GM20000 (cell line): ENCODE measurements at regions not wholly inside any gene's neighbourhood (a gene's known extent, or its start where the extent isn't known, plus 50 kb on each side); places are given as distances from the start of the nearest gene placed in this dataset.

Experiments
- DNase-seq: peaks from one replicate; pipeline ENCODE4 v3.0.0; 2012; ENCODE audit warnings: low spot score
- TF ChIP-seq, protein P1 (sequence below): IDR thresholded peaks from 2 replicates; pipeline ENCODE4 v1.5.1; 2012; ENCODE audit warnings: mild to moderate bottlenecking, control low read depth; ENCODE audit errors: extremely low read depth, missing control alignments

DNA sequence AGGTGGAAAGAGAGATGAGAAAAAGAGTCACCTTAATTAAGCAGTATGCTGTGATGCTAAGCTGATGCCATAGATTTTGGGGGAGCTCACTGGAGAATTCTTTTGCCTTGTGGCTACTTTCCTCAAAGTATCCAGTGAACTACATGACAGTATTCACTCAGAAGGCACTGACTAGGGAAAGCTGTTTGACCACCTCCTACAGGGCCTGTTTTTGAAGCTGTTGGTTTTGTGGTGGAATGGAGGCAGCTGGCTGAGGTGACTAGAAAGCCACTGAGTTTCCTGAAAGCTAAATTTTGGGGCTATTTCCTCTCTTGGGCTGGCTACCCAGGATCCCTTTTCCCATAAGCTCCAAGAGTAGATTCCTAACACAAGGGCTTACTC is 124.8 kb upstream of the EOLA2 start:
- DNase-seq = no peak
- TF ChIP-seq, protein P1, sequence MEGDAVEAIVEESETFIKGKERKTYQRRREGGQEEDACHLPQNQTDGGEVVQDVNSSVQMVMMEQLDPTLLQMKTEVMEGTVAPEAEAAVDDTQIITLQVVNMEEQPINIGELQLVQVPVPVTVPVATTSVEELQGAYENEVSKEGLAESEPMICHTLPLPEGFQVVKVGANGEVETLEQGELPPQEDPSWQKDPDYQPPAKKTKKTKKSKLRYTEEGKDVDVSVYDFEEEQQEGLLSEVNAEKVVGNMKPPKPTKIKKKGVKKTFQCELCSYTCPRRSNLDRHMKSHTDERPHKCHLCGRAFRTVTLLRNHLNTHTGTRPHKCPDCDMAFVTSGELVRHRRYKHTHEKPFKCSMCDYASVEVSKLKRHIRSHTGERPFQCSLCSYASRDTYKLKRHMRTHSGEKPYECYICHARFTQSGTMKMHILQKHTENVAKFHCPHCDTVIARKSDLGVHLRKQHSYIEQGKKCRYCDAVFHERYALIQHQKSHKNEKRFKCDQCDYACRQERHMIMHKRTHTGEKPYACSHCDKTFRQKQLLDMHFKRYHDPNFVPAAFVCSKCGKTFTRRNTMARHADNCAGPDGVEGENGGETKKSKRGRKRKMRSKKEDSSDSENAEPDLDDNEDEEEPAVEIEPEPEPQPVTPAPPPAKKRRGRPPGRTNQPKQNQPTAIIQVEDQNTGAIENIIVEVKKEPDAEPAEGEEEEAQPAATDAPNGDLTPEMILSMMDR = no peak

DNA sequence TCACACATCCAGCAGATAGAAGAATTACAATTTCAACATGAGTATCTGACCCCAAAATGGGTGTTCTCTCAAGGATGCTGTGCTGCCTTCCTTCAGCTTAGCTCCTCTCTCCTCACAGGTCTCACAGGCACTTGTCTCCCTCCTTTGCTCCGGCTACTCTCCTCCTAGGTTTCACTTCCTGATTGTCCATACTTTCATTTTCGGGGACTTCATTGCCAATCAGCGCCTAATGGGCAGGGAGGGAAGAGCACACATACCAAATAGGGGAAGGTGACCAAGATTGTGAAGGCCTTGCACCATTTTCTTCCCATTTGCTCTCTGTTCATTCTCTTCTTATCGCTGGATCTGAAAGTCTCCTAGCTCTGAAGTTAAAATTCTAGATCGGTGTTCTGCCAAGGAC is 125.4 kb upstream of the EOLA2 start:
- TF ChIP-seq, protein P1 = no peak
- DNase-seq = no peak

DNA sequence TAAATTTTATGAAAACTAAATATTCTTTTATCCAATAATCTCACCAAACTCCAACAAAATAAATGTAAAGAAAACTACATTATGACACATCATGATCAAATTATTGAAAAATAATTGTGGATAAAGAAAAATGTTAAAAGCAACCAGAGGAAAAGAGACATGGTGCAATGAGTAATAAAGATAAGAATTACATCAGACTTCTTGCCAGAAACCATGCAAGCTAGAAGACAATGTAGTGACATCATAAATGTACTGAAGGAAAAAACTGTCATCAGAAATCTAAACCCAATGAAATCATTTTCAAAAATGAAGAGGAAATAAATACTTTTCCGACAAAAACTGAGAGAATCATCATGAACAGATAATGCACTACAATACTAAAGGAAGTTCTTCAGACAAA is 135.9 kb upstream of the EOLA2 start:
- DNase-seq = no peak
- TF ChIP-seq, protein P1 = no peak

DNA sequence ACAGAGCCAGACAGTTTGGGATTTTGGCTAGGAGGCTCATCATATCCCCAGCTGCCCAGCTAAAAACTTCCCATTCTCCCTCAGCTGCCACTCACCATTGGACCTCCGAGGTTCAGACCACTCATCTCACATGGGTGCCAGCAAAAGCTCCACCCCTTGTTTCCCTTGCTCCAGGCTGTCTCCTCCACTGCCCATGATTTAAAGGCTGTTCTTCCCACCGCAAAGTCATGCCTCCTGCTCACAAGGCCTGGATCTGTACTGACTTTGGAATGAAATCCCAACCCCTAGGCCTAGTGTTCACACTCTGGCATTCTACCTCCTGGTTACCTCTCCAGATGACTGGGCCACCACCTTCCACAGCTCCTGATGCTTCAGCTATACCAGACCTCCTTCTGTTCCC is 142.2 kb upstream of the EOLA2 start:
- DNase-seq = no peak
- TF ChIP-seq, protein P1 = no peak

DNA sequence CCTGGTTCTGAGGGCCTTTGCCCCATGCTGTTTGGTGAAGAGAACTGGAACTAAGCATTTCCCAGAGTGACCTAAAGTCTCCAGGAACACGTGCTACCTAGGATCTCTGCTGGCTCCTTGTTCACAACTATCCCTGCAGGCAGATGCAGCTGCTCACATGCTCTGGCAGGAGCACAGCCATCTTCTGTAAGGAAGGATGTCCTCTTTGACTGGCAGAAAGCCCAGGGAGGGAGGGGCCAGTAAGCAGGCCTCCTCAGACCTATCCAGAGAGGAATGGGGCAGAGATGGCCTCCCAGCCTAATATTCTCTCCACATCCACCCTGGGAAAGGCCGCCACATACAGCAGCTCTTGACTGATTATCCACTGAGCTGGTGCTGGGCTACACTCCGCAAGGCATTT is 142.8 kb upstream of the EOLA2 start:
- TF ChIP-seq, protein P1 = no peak
- no peak for DNase-seq

DNA sequence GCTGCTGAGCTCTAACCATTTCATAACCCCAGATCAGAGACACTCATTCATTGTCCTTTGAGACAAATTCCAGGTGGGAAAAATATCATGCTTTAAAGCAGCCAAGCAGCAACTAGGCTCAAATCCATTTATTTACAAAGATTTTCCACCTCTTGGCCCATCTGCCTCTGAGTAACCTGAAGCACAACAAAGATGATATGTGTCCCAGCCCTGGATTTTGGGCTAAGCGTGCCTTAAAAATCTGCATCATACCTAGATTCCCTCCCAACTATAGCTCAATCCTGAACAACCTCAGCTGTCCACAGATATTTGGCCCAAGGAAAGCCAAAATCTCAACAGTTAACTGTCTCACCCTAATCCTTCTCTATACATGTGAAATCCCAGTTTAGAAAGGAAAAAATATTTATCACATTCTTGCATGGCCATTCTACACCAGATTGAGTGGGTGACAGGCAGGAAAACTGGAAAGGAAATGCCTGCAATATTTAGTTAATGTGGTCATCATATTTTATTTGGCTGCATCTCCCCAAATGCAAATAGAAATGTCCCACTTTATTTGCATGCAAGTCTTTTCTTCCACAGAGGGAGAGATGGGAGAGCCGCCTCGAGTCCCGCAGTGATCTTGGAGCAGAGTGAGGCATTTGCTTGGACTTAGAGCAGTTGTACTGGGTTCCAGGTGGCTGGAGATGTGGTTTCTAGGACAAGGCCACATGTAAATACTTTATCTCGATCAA is 146.4 kb upstream of the EOLA2 start:
- TF ChIP-seq, protein P1 = no peak
- DNase-seq = no peak

DNA sequence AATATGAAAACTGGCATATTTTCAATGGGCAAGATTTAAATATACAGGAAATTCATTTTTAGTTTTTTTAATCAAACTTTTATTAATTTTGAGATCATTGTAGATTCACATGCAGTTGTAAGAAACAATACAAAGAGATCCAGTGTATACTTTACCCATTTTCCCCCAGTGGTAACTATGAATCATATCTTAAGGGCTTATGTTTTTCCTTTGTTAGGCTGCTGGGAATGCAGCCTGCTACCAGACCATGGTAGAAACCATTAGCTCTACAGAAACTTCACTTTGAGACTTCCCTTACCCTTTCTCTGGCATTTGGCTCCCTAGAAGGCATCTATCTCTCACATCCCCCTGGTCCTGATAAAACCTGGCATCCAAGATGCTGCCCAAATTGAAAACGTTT is 147.6 kb upstream of the EOLA2 start:
- TF ChIP-seq, protein P1 = no peak
- no peak for DNase-seq
